ENCODE measurements at regions not wholly inside any gene's neighbourhood (a gene's known extent, or its start where the extent isn't known, plus 50 kb on each side); places are given as distances from the start of the nearest gene placed in this dataset.

- no peak for TF ChIP-seq TAF1 (IDR thresholded peaks at IDR 0.05; ENCODE audit: borderline replicate concordance, insufficient read depth, low read length)
- no peak for TF ChIP-seq POLR2AphosphoS5 (IDR thresholded peaks at IDR 0.05; ENCODE audit: low read depth, low read length)
- TF ChIP-seq REST (IDR thresholded peaks at IDR 0.05; ENCODE audit: insufficient read depth in 1 of 2, low read depth in 2 of 2, low read length in 2 of 2): no peak
Observed at GRCh38 chr2:64250063-64250462, 105.8 kb upstream of the PELI1 start.

Data from PFSK-1 (cell line).